ENCODE measurements at regions not wholly inside any gene's neighbourhood (a gene's known extent, or its start where the extent isn't known, plus 50 kb on each side); places are given as distances from the start of the nearest gene placed in this dataset.
A peak's percentile ranks its signal among the peaks of the same experiment; 100 is the strongest.
"Not testable (repeated sequence)": the region's sequence is repeated elsewhere in the genome, so short reads cannot be mapped to it uniquely, and the experiment has no call there.

DNA sequence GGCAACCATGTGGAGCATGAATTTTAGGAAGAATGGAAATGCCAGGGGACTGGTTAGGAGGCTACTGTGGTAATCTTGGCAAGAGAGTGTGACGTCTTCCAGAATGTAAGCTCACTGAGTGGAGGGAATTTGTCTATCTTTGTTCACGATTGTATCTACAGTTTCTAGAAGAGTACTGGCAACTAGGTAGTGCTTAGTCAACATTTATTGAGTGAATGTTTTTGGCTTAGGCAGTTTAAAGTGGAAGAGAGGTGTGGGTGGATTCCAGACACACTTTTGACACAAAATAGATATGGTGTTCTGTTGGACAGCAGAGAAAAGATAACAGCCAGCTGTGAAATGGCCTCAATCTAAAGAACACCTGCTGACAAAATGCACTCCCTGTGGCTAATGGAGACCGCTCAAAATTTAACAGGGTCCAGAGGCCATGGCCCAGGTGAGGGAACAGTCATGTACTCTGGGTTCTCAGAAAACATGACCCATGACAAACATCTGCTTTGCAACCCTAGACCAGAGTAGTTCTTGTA lies 139.3 kb downstream of the GPX5 start:
- no peak overlapping the region for H3K4me3 ChIP-seq (ENCODE audit: low read length)
- no peak overlapping the region for H3K9ac ChIP-seq (ENCODE audit: low read depth, low read length)
- no peaks in the 10 kb centered on the region for H3K9me3 ChIP-seq (replicated peaks; ENCODE audit: low read length)
- H3K4me1 ChIP-seq (ENCODE audit: control insufficient read depth, insufficient read depth, low read length), result no peaks in the 10 kb centered on the region
- no peak overlapping the region for H3K4me2 ChIP-seq (ENCODE audit: low read length)
- H3K36me3 ChIP-seq (ENCODE audit: insufficient read depth, low read length), result no peaks in the 10 kb centered on the region
- no peaks in the 10 kb centered on the region for H3K27me3 ChIP-seq (ENCODE audit: control insufficient read depth, insufficient read depth, low read length)

- peaks cover 10% of the 10 kb centered on the region for H3K27me3 ChIP-seq (ENCODE audit: control insufficient read depth, insufficient read depth, low read length)
- H3K9me3 ChIP-seq (replicated peaks; ENCODE audit: low read length), result no peaks in the 10 kb centered on the region
- H3K4me3 ChIP-seq (ENCODE audit: low read length), result no peak overlapping the region
- no peak overlapping the region for H3K9ac ChIP-seq (ENCODE audit: low read depth, low read length)
- H3K4me2 ChIP-seq (ENCODE audit: low read length), result no peak overlapping the region
- no peaks in the 10 kb centered on the region for H3K36me3 ChIP-seq (ENCODE audit: insufficient read depth, low read length)
- H3K4me1 ChIP-seq (ENCODE audit: control insufficient read depth, insufficient read depth, low read length), result no peaks in the 10 kb centered on the region
Observed at GRCh38 chr6:28673417-28673786, 147.7 kb downstream of the GPX5 start.

- peaks cover 10% of the 10 kb centered on the region for H3K27me3 ChIP-seq (ENCODE audit: control insufficient read depth, insufficient read depth, low read length)
- no peaks in the 10 kb centered on the region for H3K4me1 ChIP-seq (ENCODE audit: control insufficient read depth, insufficient read depth, low read length)
- peak overlapping the region; percentile 87 for H3K4me2 ChIP-seq (ENCODE audit: low read length)
- no peaks in the 10 kb centered on the region for H3K9me3 ChIP-seq (replicated peaks; ENCODE audit: low read length)
- H3K9ac ChIP-seq (ENCODE audit: low read depth, low read length), result peak overlapping the region; percentile 2
- H3K36me3 ChIP-seq (ENCODE audit: insufficient read depth, low read length), result no peaks in the 10 kb centered on the region
- H3K4me3 ChIP-seq (ENCODE audit: low read length), result peak overlapping the region; percentile 76
Observed at GRCh38 chr6:28673787-28674671, 148.3 kb downstream of the GPX5 start.

- Histone ChIP-seq H3K4me2 (ENCODE audit: low read length) (no peak overlapping the region), H3K27me3 (ENCODE audit: control insufficient read depth, insufficient read depth, low read length) (peaks cover 10% of the 10 kb centered on the region)
Observed at GRCh38 chr6:28675600-28675999, 149.9 kb downstream of the GPX5 start.

GRCh38 chr6:28682542-28682941 lies 156.9 kb downstream of the GPX5 start:
- no peak overlapping the region for H3K9ac ChIP-seq (ENCODE audit: low read depth, low read length)
- H3K36me3 ChIP-seq (ENCODE audit: insufficient read depth, low read length), result no peaks in the 10 kb centered on the region
- no peaks in the 10 kb centered on the region for H3K4me1 ChIP-seq (ENCODE audit: control insufficient read depth, insufficient read depth, low read length)
- no peaks in the 10 kb centered on the region for H3K9me3 ChIP-seq (replicated peaks; ENCODE audit: low read length)
- no peak overlapping the region for H3K4me3 ChIP-seq (ENCODE audit: low read length)
- H3K27me3 ChIP-seq (ENCODE audit: control insufficient read depth, insufficient read depth, low read length), result peaks cover 7% of the 10 kb centered on the region
- no peak overlapping the region for H3K4me2 ChIP-seq (ENCODE audit: low read length)

More at GRCh38 chr6:28675600-28675999, 149.9 kb downstream of the GPX5 start:
- H3K9me3 ChIP-seq (replicated peaks; ENCODE audit: low read length), result no peaks in the 10 kb centered on the region
- no peaks in the 10 kb centered on the region for H3K36me3 ChIP-seq (ENCODE audit: insufficient read depth, low read length)
- H3K4me3 ChIP-seq (ENCODE audit: low read length), result no peak overlapping the region
- no peak overlapping the region for H3K9ac ChIP-seq (ENCODE audit: low read depth, low read length)
- no peaks in the 10 kb centered on the region for H3K4me1 ChIP-seq (ENCODE audit: control insufficient read depth, insufficient read depth, low read length)

GRCh38 chr6:28682956-28683685 lies 157.4 kb downstream of the GPX5 start:
- H3K4me1 ChIP-seq (ENCODE audit: control insufficient read depth, insufficient read depth, low read length); H3K36me3 ChIP-seq (ENCODE audit: insufficient read depth, low read length); H3K4me2 ChIP-seq (ENCODE audit: low read length); H3K9me3 ChIP-seq (replicated peaks; ENCODE audit: low read length); H3K9ac ChIP-seq (ENCODE audit: low read depth, low read length); H3K27me3 ChIP-seq (ENCODE audit: control insufficient read depth, insufficient read depth, low read length); H3K4me3 ChIP-seq (ENCODE audit: low read length): not testable (repeated sequence)

DNA sequence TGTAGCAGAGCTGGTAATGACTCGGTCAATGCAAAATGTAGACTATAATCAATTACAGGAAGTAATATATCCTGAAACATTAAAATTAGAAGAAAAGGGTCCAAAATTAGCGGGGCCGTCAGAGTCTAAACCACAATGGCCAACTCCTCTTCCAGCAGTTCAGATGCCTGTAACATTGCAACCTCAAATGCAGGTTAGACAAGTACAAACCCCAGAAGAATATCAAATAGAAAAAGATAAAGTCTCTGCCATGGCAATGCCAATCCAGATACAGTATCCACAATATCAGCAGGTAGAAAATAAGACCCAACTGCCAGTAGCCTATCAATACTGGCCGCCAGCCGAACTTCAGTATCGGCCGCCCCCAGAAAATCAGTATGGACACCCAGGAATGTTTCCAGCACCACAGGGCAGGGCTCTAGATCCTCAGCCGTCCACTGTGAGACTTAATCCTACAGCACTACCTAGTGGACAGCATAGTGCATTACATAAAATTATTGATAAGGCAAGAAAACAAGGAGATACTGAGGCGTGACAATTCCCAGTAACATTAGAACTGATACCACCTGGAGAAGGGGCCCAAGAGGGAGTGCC lies 158.4 kb downstream of the GPX5 start:
- H3K36me3 ChIP-seq (ENCODE audit: insufficient read depth, low read length), result no peaks in the 10 kb centered on the region
- no peaks in the 10 kb centered on the region for H3K4me1 ChIP-seq (ENCODE audit: control insufficient read depth, insufficient read depth, low read length)
- no peaks in the 10 kb centered on the region for H3K9me3 ChIP-seq (replicated peaks; ENCODE audit: low read length)
- no peak overlapping the region for H3K4me3 ChIP-seq (ENCODE audit: low read length)
- H3K27me3 ChIP-seq (ENCODE audit: control insufficient read depth, insufficient read depth, low read length), result peaks cover 7% of the 10 kb centered on the region
- H3K4me2 ChIP-seq (ENCODE audit: low read length), result no peak overlapping the region
- no peak overlapping the region for H3K9ac ChIP-seq (ENCODE audit: low read depth, low read length)

- H3K4me1 ChIP-seq (ENCODE audit: control insufficient read depth, insufficient read depth, low read length); H3K27me3 ChIP-seq (ENCODE audit: control insufficient read depth, insufficient read depth, low read length); H3K36me3 ChIP-seq (ENCODE audit: insufficient read depth, low read length); H3K9me3 ChIP-seq (replicated peaks; ENCODE audit: low read length): not testable (repeated sequence)
- Histone ChIP-seq H3K4me3 (ENCODE audit: low read length) (peak overlapping the region; percentile 38), H3K9ac (ENCODE audit: low read depth, low read length) (peak overlapping the region; percentile 39), H3K4me2 (ENCODE audit: low read length) (peak overlapping the region; percentile 70)
Observed at GRCh38 chr6:28685960-28686359, 160.3 kb downstream of the GPX5 start.

DNA sequence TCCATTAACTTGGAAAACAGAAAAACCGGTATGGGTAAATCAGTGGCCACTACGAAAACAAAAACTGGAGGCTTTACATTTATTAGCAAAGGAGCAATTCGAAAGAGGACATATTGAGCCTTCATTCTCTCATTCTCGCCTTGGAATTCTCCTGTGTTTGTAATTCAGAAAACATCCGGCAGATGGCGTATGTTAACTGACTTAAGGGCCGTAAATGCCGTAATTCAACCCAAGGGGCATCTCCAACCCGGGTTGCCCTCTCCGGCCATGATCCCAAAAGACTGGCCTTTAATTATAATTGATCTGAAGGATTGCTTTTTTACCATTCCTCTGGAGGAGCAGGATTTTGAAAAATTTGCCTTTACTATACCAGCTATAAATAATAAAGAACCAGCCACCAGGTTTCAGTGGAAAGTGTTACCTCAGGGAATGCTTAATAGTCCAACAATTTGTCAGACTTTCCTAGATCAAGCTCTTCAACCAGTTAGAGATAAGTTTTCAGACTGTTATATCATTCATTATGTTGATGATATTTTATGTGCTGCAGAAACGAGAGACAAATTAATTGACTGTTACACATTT lies 160.9 kb downstream of the GPX5 start:
- not testable (repeated sequence) for H3K27me3 ChIP-seq (ENCODE audit: control insufficient read depth, insufficient read depth, low read length); H3K4me1 ChIP-seq (ENCODE audit: control insufficient read depth, insufficient read depth, low read length); H3K36me3 ChIP-seq (ENCODE audit: insufficient read depth, low read length); H3K9me3 ChIP-seq (replicated peaks; ENCODE audit: low read length)
- H3K4me2 ChIP-seq (ENCODE audit: low read length), result peak overlapping the region; percentile 70
- H3K9ac ChIP-seq (ENCODE audit: low read depth, low read length), result peak overlapping the region; percentile 39
- H3K4me3 ChIP-seq (ENCODE audit: low read length), result peak overlapping the region; percentile 38

DNA sequence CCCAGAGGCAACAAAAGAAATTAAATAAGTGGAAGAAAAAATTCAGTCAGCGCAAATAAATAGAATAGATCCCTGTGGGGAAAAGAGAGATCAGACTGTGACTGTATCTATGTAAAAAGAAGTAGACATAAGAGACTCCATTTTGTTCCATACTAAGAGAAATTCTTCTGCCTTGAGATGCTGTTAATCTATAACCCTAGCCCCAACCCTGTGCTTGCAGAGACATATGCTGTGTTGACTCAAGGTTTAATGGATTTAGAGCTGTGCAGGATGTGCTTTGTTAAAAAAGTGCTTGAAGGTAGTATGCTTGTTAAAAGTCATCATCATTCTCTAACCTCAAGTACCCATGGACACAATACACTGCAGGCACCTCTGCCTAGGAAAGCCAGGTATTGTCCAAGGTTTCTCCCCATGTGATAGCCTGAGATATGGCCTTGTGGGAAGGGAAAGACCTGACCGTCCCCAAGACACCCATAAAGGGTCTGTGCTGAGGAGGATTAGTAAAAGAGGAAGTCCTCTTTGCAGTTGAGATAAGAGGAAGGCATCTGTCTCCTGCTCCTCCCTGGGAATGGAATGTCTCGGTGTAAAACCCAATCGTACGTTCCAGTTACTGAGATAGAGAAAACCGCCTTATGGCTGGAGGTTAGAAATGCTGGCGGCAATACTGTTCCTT lies 161.8 kb downstream of the GPX5 start:
- not testable (repeated sequence) for H3K27me3 ChIP-seq (ENCODE audit: control insufficient read depth, insufficient read depth, low read length); H3K9me3 ChIP-seq (replicated peaks; ENCODE audit: low read length); H3K4me2 ChIP-seq (ENCODE audit: low read length); H3K36me3 ChIP-seq (ENCODE audit: insufficient read depth, low read length); H3K4me3 ChIP-seq (ENCODE audit: low read length); H3K9ac ChIP-seq (ENCODE audit: low read depth, low read length); H3K4me1 ChIP-seq (ENCODE audit: control insufficient read depth, insufficient read depth, low read length)

DNA sequence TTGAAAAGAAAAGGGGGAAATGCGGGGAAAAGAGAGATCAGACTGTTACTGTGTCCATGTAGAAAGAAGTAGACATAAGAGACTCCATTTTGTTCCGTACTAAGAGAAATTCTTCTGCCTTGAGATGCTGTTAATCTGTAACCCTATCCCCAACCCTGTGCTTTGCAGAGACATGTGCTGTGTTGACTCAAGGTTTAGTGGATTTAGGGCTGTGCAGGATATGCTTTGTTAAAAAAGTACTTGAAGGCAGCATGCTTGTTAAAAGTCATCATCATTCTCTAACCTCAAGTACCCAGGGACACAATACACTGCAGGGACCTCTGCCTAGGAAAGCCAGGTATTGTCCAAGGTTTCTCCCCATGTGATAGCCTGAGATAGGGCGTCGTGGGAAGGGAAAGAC lies 166.3 kb downstream of the GPX5 start:
- not testable (repeated sequence) for H3K9ac ChIP-seq (ENCODE audit: low read depth, low read length); H3K4me1 ChIP-seq (ENCODE audit: control insufficient read depth, insufficient read depth, low read length); H3K4me3 ChIP-seq (ENCODE audit: low read length); H3K9me3 ChIP-seq (replicated peaks; ENCODE audit: low read length); H3K4me2 ChIP-seq (ENCODE audit: low read length); H3K36me3 ChIP-seq (ENCODE audit: insufficient read depth, low read length)
- peaks cover 37% of the 10 kb centered on the region for H3K27me3 ChIP-seq (ENCODE audit: control insufficient read depth, insufficient read depth, low read length)
